ENCODE measurements at regions not wholly inside any gene's neighbourhood (a gene's known extent, or its start where the extent isn't known, plus 50 kb on each side); places are given as distances from the start of the nearest gene placed in this dataset.

- TF ChIP-seq CTCF (IDR thresholded peaks at IDR 0.05) (no peak), POLR2A (IDR thresholded peaks at IDR 0.05) (no peak)
These were observed 192.7 kb downstream of the KIF20B start for GRCh38 chr10:89894051-89894450.
